ENCODE measurements at regions not wholly inside any gene's neighbourhood (a gene's known extent, or its start where the extent isn't known, plus 50 kb on each side); places are given as distances from the start of the nearest gene placed in this dataset.

DNA sequence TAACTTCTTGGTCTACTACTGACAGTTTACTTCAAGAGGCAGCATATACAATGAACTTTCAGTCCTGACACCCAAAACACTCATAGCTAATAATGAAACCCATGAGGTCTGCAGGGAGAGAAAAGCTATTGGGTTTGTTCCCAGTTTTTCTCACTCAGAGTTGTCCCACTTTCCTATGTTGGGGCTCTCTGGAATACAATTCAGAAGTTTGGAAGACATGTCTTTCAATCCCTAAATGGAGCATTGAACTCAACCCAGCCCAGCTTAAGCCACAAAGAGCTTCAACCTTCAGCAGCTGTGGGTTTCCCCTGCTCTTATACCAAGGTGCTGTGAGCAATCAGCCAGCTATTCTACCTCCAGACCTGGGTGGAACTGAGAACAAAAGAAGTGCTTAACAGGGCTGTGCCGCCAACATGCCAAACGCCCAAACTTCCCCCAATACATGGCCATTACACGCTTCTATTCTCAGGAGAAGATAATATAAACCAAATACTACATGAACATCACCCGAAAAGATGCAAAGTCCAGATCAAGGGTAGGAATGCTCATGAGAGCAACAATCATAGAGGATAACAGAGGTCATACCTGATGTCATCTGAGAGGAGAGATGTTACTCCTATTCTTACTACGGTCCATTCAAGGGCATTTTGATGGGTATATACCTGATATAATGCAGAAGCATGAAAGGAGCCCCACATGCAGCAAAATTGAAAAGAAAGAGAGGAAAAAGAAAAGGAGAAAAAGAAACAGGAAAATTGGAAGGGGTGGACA lies 131.2 kb upstream of the TGFBR2 start:
- TF ChIP-seq, protein P1, sequence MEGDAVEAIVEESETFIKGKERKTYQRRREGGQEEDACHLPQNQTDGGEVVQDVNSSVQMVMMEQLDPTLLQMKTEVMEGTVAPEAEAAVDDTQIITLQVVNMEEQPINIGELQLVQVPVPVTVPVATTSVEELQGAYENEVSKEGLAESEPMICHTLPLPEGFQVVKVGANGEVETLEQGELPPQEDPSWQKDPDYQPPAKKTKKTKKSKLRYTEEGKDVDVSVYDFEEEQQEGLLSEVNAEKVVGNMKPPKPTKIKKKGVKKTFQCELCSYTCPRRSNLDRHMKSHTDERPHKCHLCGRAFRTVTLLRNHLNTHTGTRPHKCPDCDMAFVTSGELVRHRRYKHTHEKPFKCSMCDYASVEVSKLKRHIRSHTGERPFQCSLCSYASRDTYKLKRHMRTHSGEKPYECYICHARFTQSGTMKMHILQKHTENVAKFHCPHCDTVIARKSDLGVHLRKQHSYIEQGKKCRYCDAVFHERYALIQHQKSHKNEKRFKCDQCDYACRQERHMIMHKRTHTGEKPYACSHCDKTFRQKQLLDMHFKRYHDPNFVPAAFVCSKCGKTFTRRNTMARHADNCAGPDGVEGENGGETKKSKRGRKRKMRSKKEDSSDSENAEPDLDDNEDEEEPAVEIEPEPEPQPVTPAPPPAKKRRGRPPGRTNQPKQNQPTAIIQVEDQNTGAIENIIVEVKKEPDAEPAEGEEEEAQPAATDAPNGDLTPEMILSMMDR (IDR thresholded peaks at IDR 0.05), result no peak
- TF ChIP-seq POLR2A (IDR thresholded peaks at IDR 0.05) (no peak), POLR2AphosphoS5 (IDR thresholded peaks at IDR 0.05; ENCODE audit: insufficient read depth in 1 of 2, low read depth in 1 of 2) (no peak)
